ENCODE measurements at regions not wholly inside any gene's neighbourhood (a gene's known extent, or its start where the extent isn't known, plus 50 kb on each side); places are given as distances from the start of the nearest gene placed in this dataset.

DNA sequence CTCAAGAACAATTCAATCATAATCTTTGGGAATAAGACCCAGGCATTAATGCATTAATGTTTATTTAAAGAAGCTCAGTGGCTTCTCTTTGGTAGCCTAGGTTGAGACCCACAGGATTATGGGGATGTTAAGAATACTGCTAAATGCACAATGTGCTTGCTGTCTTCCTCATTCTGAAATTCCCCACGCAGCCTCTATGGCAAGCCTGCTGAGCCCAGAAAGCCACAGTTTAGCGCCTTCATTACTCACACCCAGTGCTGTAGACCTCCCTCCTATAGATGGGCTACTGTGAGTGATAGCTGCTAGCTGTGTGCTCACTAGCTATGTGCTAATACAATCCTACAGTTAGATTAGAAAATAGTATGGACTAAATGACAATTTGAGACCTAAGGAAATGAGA, 90.6 kb downstream of the TNFSF13B start:
- no TSS peak for BruUV-seq (replicated peaks)
- CTCF ChIA-PET: no interaction called here

DNA sequence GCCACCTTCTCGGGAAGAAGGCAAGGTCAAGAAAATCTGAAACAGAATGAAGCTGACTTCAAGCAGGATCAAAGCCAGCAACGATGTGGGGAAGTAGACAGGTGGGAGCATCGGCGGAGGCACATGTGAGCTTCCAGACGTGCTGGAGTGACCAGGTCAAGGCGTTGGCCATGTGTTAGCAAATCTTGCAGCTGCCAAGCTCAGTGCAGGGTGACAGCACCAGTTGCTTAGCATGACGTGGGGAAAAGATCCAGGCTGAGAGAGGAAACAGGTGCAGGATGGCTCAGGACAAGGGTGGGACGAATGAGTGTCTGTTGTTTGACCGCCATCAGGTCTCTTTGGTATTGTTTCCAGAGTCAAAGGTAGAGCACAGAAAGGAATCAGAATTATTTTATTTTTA, 92.3 kb downstream of the TNFSF13B start:
- H3K27ac Mint-ChIP-seq (ENCODE audit: unreplicated experiment): no peak overlapping the region
- no peaks in the 10 kb centered on the region for H3K9me3 Mint-ChIP-seq (ENCODE audit: low read depth, unreplicated experiment)
- no peaks in the 10 kb centered on the region for H3K27me3 Mint-ChIP-seq (ENCODE audit: unreplicated experiment)
- no peaks in the 10 kb centered on the region for H3K4me1 Mint-ChIP-seq (ENCODE audit: low read depth, unreplicated experiment)
- no peaks in the 10 kb centered on the region for H3K36me3 Mint-ChIP-seq (ENCODE audit: insufficient read depth, unreplicated experiment)
- no peak overlapping the region for H3K4me3 Mint-ChIP-seq (ENCODE audit: low read depth, unreplicated experiment)
- intact Hi-C loops (cut with micrococcal nuclease; ENCODE audit: unreplicated experiment): no loop called here
- BruUV-seq (replicated peaks): no TSS peak
- TF ChIP-seq, protein P1, sequence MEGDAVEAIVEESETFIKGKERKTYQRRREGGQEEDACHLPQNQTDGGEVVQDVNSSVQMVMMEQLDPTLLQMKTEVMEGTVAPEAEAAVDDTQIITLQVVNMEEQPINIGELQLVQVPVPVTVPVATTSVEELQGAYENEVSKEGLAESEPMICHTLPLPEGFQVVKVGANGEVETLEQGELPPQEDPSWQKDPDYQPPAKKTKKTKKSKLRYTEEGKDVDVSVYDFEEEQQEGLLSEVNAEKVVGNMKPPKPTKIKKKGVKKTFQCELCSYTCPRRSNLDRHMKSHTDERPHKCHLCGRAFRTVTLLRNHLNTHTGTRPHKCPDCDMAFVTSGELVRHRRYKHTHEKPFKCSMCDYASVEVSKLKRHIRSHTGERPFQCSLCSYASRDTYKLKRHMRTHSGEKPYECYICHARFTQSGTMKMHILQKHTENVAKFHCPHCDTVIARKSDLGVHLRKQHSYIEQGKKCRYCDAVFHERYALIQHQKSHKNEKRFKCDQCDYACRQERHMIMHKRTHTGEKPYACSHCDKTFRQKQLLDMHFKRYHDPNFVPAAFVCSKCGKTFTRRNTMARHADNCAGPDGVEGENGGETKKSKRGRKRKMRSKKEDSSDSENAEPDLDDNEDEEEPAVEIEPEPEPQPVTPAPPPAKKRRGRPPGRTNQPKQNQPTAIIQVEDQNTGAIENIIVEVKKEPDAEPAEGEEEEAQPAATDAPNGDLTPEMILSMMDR (IDR thresholded peaks at IDR 0.05; ENCODE audit: unreplicated experiment): no peak
- DNase-seq: no peak
- CTCF ChIA-PET: interaction anchor here (0.6 kb wide), 1 partner anchor 198 kb away, joined by 4 read pairs; no protein-coding TSS in a partner anchor

More for the DNA sequence above, 90.6 kb downstream of the TNFSF13B start:
- Mint-ChIP-seq H3K27ac (ENCODE audit: unreplicated experiment) (no peak overlapping the region), H3K27me3 (ENCODE audit: unreplicated experiment) (no peaks in the 10 kb centered on the region), H3K4me1 (ENCODE audit: low read depth, unreplicated experiment) (peaks cover 2% of the 10 kb centered on the region), H3K36me3 (ENCODE audit: insufficient read depth, unreplicated experiment) (no peaks in the 10 kb centered on the region), H3K9me3 (ENCODE audit: low read depth, unreplicated experiment) (no peaks in the 10 kb centered on the region), H3K4me3 (ENCODE audit: low read depth, unreplicated experiment) (no peak overlapping the region)
- TF ChIP-seq, protein P1 (IDR thresholded peaks at IDR 0.05; ENCODE audit: unreplicated experiment): no peak
- DNase-seq: no peak
- intact Hi-C loops (cut with micrococcal nuclease; ENCODE audit: unreplicated experiment): no loop called here

DNA sequence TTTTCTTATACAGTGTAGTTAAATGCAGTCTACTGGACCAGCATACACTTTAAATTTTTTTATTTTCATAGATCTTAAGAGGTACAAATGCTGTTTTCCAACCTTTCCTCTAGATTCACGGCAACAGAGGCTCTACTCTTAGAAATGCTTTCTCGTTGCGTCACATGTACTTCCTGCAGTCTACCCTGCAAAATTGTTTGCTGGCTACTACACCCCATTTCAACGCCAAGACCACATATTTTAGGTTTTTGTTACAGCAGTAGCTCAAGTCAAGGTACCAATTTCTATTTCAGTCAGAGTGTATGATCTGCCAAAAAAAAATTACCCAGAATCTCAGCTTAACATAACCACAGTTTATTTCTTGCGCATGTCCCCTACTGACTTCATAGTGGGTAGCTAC, 94.1 kb downstream of the TNFSF13B start:
- no peak overlapping the region for H3K4me3 Mint-ChIP-seq (ENCODE audit: low read depth, unreplicated experiment)
- intact Hi-C loops (cut with micrococcal nuclease; ENCODE audit: unreplicated experiment): no loop called here
- H3K4me1 Mint-ChIP-seq (ENCODE audit: low read depth, unreplicated experiment): no peaks in the 10 kb centered on the region
- no peak overlapping the region for H3K27ac Mint-ChIP-seq (ENCODE audit: unreplicated experiment)
- CTCF ChIA-PET: no interaction called here
- no TSS peak for BruUV-seq (replicated peaks)
- TF ChIP-seq, protein P1 (IDR thresholded peaks at IDR 0.05; ENCODE audit: unreplicated experiment): no peak
- H3K9me3 Mint-ChIP-seq (ENCODE audit: low read depth, unreplicated experiment): peaks cover 2% of the 10 kb centered on the region
- no peaks in the 10 kb centered on the region for H3K27me3 Mint-ChIP-seq (ENCODE audit: unreplicated experiment)
- DNase-seq: no peak
- no peaks in the 10 kb centered on the region for H3K36me3 Mint-ChIP-seq (ENCODE audit: insufficient read depth, unreplicated experiment)

DNA sequence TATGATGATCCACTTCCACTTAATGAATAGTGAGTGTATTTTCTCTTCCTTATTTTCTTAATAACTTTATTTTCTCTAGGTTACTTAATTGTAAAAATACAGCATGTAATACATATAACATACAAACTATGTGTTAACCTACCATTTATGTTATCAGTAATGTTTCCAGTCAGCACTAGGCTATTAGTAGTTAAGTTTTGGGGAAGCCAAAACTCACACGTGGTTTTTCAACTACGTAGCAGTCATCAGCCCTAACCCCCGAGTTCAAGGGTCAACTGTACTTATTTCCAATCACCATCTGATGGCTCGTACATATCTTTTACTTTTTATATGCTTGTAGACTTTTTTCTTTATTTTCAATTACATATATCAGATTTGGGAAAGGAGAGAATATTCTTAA, 95.7 kb downstream of the TNFSF13B start:
- no peak for DNase-seq
- H3K4me1 Mint-ChIP-seq (ENCODE audit: low read depth, unreplicated experiment): no peaks in the 10 kb centered on the region
- H3K27ac Mint-ChIP-seq (ENCODE audit: unreplicated experiment): no peak overlapping the region
- TF ChIP-seq, protein P1 (IDR thresholded peaks at IDR 0.05; ENCODE audit: unreplicated experiment): no peak
- H3K27me3 Mint-ChIP-seq (ENCODE audit: unreplicated experiment): no peaks in the 10 kb centered on the region
- CTCF ChIA-PET: no interaction called here
- intact Hi-C loops (cut with micrococcal nuclease; ENCODE audit: unreplicated experiment): no loop called here
- no TSS peak for BruUV-seq (replicated peaks)
- H3K9me3 Mint-ChIP-seq (ENCODE audit: low read depth, unreplicated experiment): peaks cover 3% of the 10 kb centered on the region
- no peak overlapping the region for H3K4me3 Mint-ChIP-seq (ENCODE audit: low read depth, unreplicated experiment)
- no peaks in the 10 kb centered on the region for H3K36me3 Mint-ChIP-seq (ENCODE audit: insufficient read depth, unreplicated experiment)

Measured in Calu3 (cell line).